Heart left ventricle (tissue), 16 donors: ENCODE measurements at regions not wholly inside any gene's neighbourhood (a gene's known extent, or its start where the extent isn't known, plus 50 kb on each side); places are given as distances from the start of the nearest gene placed in this dataset.
A peak's percentile ranks its signal among the peaks of the same experiment; 100 is the strongest.
"Not testable (repeated sequence)": the region's sequence is repeated elsewhere in the genome, so short reads cannot be mapped to it uniquely, and the experiment has no call there.

Experiments
- ATAC-seq, 4 donors: fragments of 200-7000 bp; cut with Tn5 transposase; one replicate each; pipeline ENCODE4 v1.9.1; 2020 to 2022; ENCODE audit warnings: moderate library complexity in 4 of 4, mild to moderate bottlenecking in 3 of 4, moderate number of reproducible peaks in 1 of 4
- DNase-seq, 5 donors: peaks; one replicate each; pipeline ENCODE4 v3.0.0-alpha.2; 2020
- H3K27ac ChIP-seq, 12 donors: fragments of 200-600 bp; sonication (generic) in 4 of 12; one replicate each; pipeline versions ENCODE4 v1.5.0 to v1.8.0; 2016 to 2022; ENCODE audit warnings: mild to moderate bottlenecking in 2 of 12
- H3K27me3 ChIP-seq, 9 donors: fragments of 200-600 bp; sonication (generic) in 2 of 9; one replicate each; pipeline versions ENCODE4 v1.5.1 to v1.8.0; 2016 to 2022; ENCODE audit warnings: mild to moderate bottlenecking in 3 of 9
- H3K36me3 ChIP-seq, 9 donors: fragments of 200-600 bp; sonication (generic) in 2 of 9; one replicate each; pipeline versions ENCODE4 v1.5.0 to v1.8.0; 2018 to 2022; ENCODE audit warnings: mild to moderate bottlenecking in 2 of 9
- H3K4me1 ChIP-seq, 12 donors: fragments of 200-600 bp; sonication (generic) in 4 of 12; one replicate each; pipeline versions ENCODE4 v1.5.0 to v1.8.0; 2016 to 2022; ENCODE audit warnings: mild to moderate bottlenecking in 3 of 12
- H3K4me3 ChIP-seq, 12 donors: fragments of 200-600 bp; sonication (generic) in 4 of 12; one replicate each; pipeline versions ENCODE4 v1.5.0 to v1.8.0; 2017 to 2022; ENCODE audit warnings: mild to moderate bottlenecking in 9 of 12, moderate library complexity in 4 of 12
- H3K9me3 ChIP-seq, 12 donors: fragments of 200-600 bp; sonication (generic) in 4 of 12; one replicate each; pipeline versions ENCODE4 v1.5.0 to v1.8.0; 2016 to 2022; ENCODE audit warnings: mild to moderate bottlenecking in 1 of 12
- CTCF ChIP-seq, 12 donors: fragments of 200-600 bp; sonication (generic) in 4 of 12; IDR thresholded peaks; one replicate each; pipeline versions ENCODE4 v1.5.0 to v1.8.0; 2018 to 2022; ENCODE audit warnings: antibody characterized with exemption in 12 of 12, mild to moderate bottlenecking in 5 of 12
- POLR2A ChIP-seq, 2 donors: fragments of 450-650 bp; IDR thresholded peaks; one replicate each; pipeline ENCODE4 v1.6.1; 2017; ENCODE audit warnings: antibody characterized with exemption in 2 of 2, mild to moderate bottlenecking in 2 of 2, moderate library complexity in 2 of 2
- WGBS, 4 donors: extraction: QIAGEN DNeasy Blood & Tissue Kit in 2 of 4; methylation state at CpG; one replicate each; pipeline versions ENCODE4 v1.1.5 to v1.1.7; 2013 to 2018; 5-methylcytosine and 5-hydroxymethylcytosine counted together
- intact Hi-C, 10 donors: fragments of 100-400 bp; cut with DNase I; formaldehyde crosslinking; loops; one replicate each; pipeline versions ENCODE4 v1.11.1 to v1.14.2; 2022
- donor health status: ischemic (EF 13 %, LVEDD 7.1; RV severe dilation, severe dysfunction).
- donor health status: healthy with polysubstance abuse.
- donor health status: DM: no; HTN: yes; CAD: no.
- donor health status: DM: no; HTN: no; CAD: no.
- donor health status: ischemic (EF 25% LVEDD 6.9; RV normal size, moderate dysfunction).
- donor health status: ischemic (EF 25% LVEDD 5.7; RV mildly dilated, moderate dysfunction).
- donor health status: healthy.
- donor health status: DM: yes; HTN: yes; CAD: no.
- donor health status: ischemic (EF 35%, LVEDD 5.7; RV mildly dilated, moderate dysfunction).
- donor health status: nonischemic (EF 11% LVEDD 7.7; RV severe dilation, severe dysfunction).
- donor health status: DM: yes; HTN: yes; CAD: no.
- donor health status: PGD.
- donor health status: ischemic (EF 29% LVEDD 5.4; RV normal size, mild dysfunction).
- donor health status: nonischemic (EF 23%, LVEDD 6.1; RV moderate dilation, normal function).

- WGBS, 4 donors: 94 to 97% (median 96%) methylated on average over 2 of the region's 2 CpGs
- no peaks in the 10 kb centered on the region for H3K27me3 ChIP-seq
- no peaks in the 10 kb centered on the region for H3K4me1 ChIP-seq
- DNase-seq (no peak), ATAC-seq (no peak)
- H3K27ac ChIP-seq: no peak overlapping the region
- no peak overlapping the region for H3K4me3 ChIP-seq
- no peaks in the 10 kb centered on the region for H3K36me3 ChIP-seq
- H3K9me3 ChIP-seq: no peaks in the 10 kb centered on the region
- TF ChIP-seq CTCF (IDR thresholded peaks at IDR 0.05): no peak
- no peak for TF ChIP-seq POLR2A (IDR thresholded peaks at IDR 0.05)
- intact Hi-C loops: no loop called here
Observed at GRCh38 chr4:126191536-126191935, 876.8 kb downstream of the FAT4 start.

GRCh38 chr4:126192506-126192905 is 877.8 kb downstream of the FAT4 start:
- 64 to 78% (median 71%) methylated on average over 6 of the region's 6 CpGs for WGBS, 4 donors
- no peaks in the 10 kb centered on the region for H3K36me3 ChIP-seq
- H3K4me3 ChIP-seq: no peak overlapping the region
- no peak overlapping the region for H3K27ac ChIP-seq
- no peaks in the 10 kb centered on the region for H3K4me1 ChIP-seq
- intact Hi-C loops: no loop called here
- DNase-seq: no peak
- no peaks in the 10 kb centered on the region for H3K27me3 ChIP-seq
- H3K9me3 ChIP-seq: no peaks in the 10 kb centered on the region
- TF ChIP-seq POLR2A (IDR thresholded peaks at IDR 0.05) (no peak), CTCF (IDR thresholded peaks at IDR 0.05) (no peak)
- ATAC-seq: no peak

- H3K27me3 ChIP-seq, H3K36me3 ChIP-seq, H3K27ac ChIP-seq, H3K4me3 ChIP-seq, H3K4me1 ChIP-seq, H3K9me3 ChIP-seq, DNase-seq, intact Hi-C loops: not testable (repeated sequence)
- whole genome bisulfite sequencing, 4 donors: 92 to 94% (median 93%) methylated on average over 27 to 53 of the region's 53 CpGs
- peak in 1 of 4 donors; percentile 22 for ATAC-seq
Observed at GRCh38 chr4:126201251-126202138, 886.7 kb downstream of the FAT4 start.

- Histone ChIP-seq H3K27ac (no peak overlapping the region), H3K4me1 (no peaks in the 10 kb centered on the region), H3K4me3 (no peak overlapping the region), H3K9me3 (peaks cover 0 to 5% (median 0%) of the 10 kb centered on the region in 12 donors), H3K36me3 (no peaks in the 10 kb centered on the region), H3K27me3 (no peaks in the 10 kb centered on the region)
- 79 to 92% (median 88%) methylated on average over 3 of the region's 3 CpGs for WGBS, 4 donors
- DNase-seq: no peak
- TF ChIP-seq CTCF (IDR thresholded peaks at IDR 0.05): no peak
- no peak for TF ChIP-seq POLR2A (IDR thresholded peaks at IDR 0.05)
- ATAC-seq: no peak
- intact Hi-C loops: no loop called here
Observed at GRCh38 chr4:126202226-126202625, 887.5 kb downstream of the FAT4 start.
